GM10248 (cell line): ENCODE measurements at regions not wholly inside any gene's neighbourhood (a gene's known extent, or its start where the extent isn't known, plus 50 kb on each side); places are given as distances from the start of the nearest gene placed in this dataset.

Experiments
- CTCF ChIA-PET: fragments of 300-600 bp; sonication (Branson Sonifier 250); formaldehyde crosslinking; extraction: SDS; loops from one replicate; lab custom pipeline; 2021; ENCODE audit warnings: antibody characterized with exemption; lab: Yijun Ruan, JAX
- POLR2A ChIA-PET: fragments of 350-650 bp; sonication (Branson Sonifier 250); formaldehyde crosslinking; extraction: SDS; loops from one replicate; lab custom pipeline; 2020; ENCODE audit warnings: antibody characterized with exemption; lab: Yijun Ruan, JAX
- DNase-seq: peaks from one replicate; pipeline ENCODE4 v3.0.0; 2012; ENCODE audit errors: extremely low spot score
- TF ChIP-seq, protein P1 (sequence below): IDR thresholded peaks from 2 replicates; pipeline ENCODE4 v1.5.1; 2012; ENCODE audit warnings: mild to moderate bottlenecking, low read depth; ENCODE audit errors: extremely low read depth, missing control alignments, control extremely low read depth

- TF ChIP-seq, protein P1, sequence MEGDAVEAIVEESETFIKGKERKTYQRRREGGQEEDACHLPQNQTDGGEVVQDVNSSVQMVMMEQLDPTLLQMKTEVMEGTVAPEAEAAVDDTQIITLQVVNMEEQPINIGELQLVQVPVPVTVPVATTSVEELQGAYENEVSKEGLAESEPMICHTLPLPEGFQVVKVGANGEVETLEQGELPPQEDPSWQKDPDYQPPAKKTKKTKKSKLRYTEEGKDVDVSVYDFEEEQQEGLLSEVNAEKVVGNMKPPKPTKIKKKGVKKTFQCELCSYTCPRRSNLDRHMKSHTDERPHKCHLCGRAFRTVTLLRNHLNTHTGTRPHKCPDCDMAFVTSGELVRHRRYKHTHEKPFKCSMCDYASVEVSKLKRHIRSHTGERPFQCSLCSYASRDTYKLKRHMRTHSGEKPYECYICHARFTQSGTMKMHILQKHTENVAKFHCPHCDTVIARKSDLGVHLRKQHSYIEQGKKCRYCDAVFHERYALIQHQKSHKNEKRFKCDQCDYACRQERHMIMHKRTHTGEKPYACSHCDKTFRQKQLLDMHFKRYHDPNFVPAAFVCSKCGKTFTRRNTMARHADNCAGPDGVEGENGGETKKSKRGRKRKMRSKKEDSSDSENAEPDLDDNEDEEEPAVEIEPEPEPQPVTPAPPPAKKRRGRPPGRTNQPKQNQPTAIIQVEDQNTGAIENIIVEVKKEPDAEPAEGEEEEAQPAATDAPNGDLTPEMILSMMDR = no peak
- no peak for DNase-seq
- CTCF ChIA-PET = no interaction called here
- POLR2A ChIA-PET = no interaction called here
Observed at GRCh38 chr18:64936671-64937070, 787.8 kb upstream of the LINC00305 start.

DNA sequence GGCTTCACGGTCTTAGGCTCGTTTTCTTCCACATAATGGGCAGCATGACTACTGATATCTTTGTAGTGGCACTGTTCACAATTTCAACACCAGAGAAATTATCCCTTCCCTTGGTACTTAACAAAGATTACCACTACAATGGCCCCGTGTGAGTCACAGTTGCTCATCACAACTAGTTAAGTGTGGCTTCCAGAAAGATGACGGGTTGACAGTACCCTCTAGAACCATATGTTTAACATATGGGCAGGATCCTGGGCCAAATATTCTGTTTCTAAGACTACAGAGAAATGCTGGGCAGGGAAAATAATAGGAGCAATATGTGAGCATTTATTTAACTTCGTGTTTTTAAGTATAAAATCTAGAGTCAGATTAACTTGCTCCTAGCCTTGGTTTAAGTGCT, 780.1 kb upstream of the LINC00305 start:
- ChIA-PET CTCF (interaction anchor here (1.6 kb wide), 1 partner anchor 19 kb away, joined by 3 read pairs; no protein-coding TSS in a partner anchor), POLR2A (no interaction called here)
- no peak for DNase-seq

DNA sequence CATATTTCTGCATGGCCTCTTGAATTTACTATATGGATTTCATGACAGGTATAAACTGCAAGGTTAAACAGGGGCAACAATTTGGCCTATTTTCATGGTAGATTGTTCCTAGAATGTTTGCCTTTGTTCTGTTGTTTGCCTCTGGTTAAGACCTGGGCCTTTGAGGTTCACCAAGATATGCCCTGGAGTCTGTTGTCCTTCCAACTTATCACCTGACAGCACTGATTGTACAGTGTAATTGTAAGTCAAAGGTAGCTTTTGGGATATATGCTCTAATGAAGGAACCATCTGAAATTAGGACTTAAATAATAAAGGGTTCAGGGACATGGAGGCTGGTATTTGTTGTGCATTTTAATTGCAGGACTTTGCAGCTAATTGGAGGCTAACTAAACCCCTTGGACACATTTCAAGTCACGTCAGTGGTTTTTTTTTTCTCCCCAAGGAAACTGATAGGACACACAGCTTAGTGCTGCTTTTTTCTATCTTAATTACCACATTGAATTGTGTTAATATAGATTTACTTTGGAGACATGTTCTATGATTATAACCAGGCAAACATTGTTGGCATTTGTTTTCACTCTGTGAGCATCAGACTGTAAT, 771.2 kb upstream of the LINC00305 start:
- DNase-seq = no peak
- POLR2A ChIA-PET = no interaction called here
- TF ChIP-seq, protein P1 = no peak
- CTCF ChIA-PET = no interaction called here

More for the DNA sequence above, 780.1 kb upstream of the LINC00305 start:
- TF ChIP-seq, protein P1 = no peak

DNA sequence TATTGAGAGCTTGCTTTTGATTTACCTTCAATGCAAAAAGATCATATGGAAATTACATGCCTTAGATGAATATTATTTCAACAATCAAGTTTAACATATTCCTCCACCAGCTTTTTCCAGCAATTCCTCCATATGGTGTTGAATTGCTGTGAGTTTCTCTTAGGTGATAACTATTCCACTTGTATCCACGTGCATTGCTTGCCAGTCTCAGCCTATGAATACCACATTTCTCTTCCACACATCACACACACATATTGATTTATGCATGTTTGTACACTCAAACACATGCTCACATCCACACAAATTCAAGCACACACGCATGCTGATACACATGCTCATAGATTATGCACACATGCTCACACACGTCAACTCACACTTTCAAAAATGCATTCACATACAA, 770.0 kb upstream of the LINC00305 start:
- TF ChIP-seq, protein P1 = no peak
- POLR2A ChIA-PET = no interaction called here
- CTCF ChIA-PET = no interaction called here
- no peak for DNase-seq

GRCh38 chr18:64893349-64893748, 744.5 kb upstream of the LINC00305 start:
- CTCF ChIA-PET = interaction anchor here (1.8 kb wide), 1 partner anchor 23 kb away, joined by 4 read pairs; no protein-coding TSS in a partner anchor
- POLR2A ChIA-PET = no interaction called here
- TF ChIP-seq, protein P1 = no peak
- DNase-seq = no peak

GRCh38 chr18:64888956-64889355, 740.1 kb upstream of the LINC00305 start:
- DNase-seq = no peak
- ChIA-PET CTCF (no interaction called here), POLR2A (no interaction called here)
- TF ChIP-seq, protein P1 = no peak
